Smooth muscle cell (in vitro differentiated cells): ENCODE measurements at regions not wholly inside any gene's neighbourhood (a gene's known extent, or its start where the extent isn't known, plus 50 kb on each side); places are given as distances from the start of the nearest gene placed in this dataset.

ENCODE experiments used
- DNase-seq: peaks from one replicate; lab custom pipeline; 2025; ENCODE audit not compliant: unreplicated experiment; lab: John Stamatoyannopoulos, UW
- H2AFZ ChIP-seq: fragments of 200-600 bp; sonication (generic); 2 replicates; pipeline ENCODE4 v1.6.0; 2016; ENCODE audit warnings: antibody characterized with exemption, low read depth, mild to moderate bottlenecking
- H3F3A ChIP-seq: fragments of 200-600 bp; sonication (generic); 2 replicates; pipeline ENCODE4 v1.6.0; 2017; ENCODE audit warnings: antibody characterized with exemption, low read depth
- H3K27ac ChIP-seq: fragments of 200-600 bp; sonication (generic); 2 replicates; pipeline ENCODE4 v1.5.1; 2016; ENCODE audit warnings: low read depth, mild to moderate bottlenecking
- H3K27me3 ChIP-seq: fragments of 200-600 bp; sonication (generic); 2 replicates; pipeline ENCODE4 v1.6.1; 2016; ENCODE audit warnings: low read depth, mild to moderate bottlenecking
- H3K36me3 ChIP-seq: fragments of 200-600 bp; sonication (generic); 2 replicates; pipeline ENCODE4 v1.5.1; 2016; ENCODE audit warnings: low read depth
- H3K4me1 ChIP-seq: fragments of 200-600 bp; sonication (generic); 2 replicates; pipeline ENCODE4 v1.5.1; 2016; ENCODE audit warnings: low read depth
- H3K4me2 ChIP-seq: fragments of 200-600 bp; sonication (generic); 2 replicates; pipeline ENCODE4 v1.6.0; 2016; ENCODE audit warnings: mild to moderate bottlenecking
- H3K4me3 ChIP-seq: fragments of 200-600 bp; sonication (generic); 2 replicates; pipeline ENCODE4 v1.5.1; 2016; ENCODE audit warnings: mild to moderate bottlenecking
- H3K79me2 ChIP-seq: fragments of 200-600 bp; sonication (generic); 2 replicates; pipeline ENCODE4 v1.6.0; 2016; ENCODE audit warnings: low read depth, mild to moderate bottlenecking
- H3K9ac ChIP-seq: fragments of 200-600 bp; sonication (generic); 2 replicates; pipeline ENCODE4 v1.6.0; 2016; ENCODE audit warnings: low read depth
- H3K9me3 ChIP-seq: fragments of 200-600 bp; sonication (generic); replicated peaks from 2 replicates; pipeline ENCODE4 v1.5.1; 2016; ENCODE audit warnings: low read depth
- H4K20me1 ChIP-seq: fragments of 200-600 bp; sonication (generic); 2 replicates; pipeline ENCODE4 v1.6.0; 2016; ENCODE audit warnings: low read depth
- CTCF ChIP-seq: fragments of 200-600 bp; sonication (generic); IDR thresholded peaks from 2 replicates; pipeline ENCODE4 v1.5.1; 2017; ENCODE audit warnings: borderline replicate concordance, mild to moderate bottlenecking, antibody characterized with exemption; ENCODE audit not compliant: insufficient read depth, poor library complexity, severe bottlenecking
- WGBS: methylation state at CpG from one replicate; pipeline ENCODE4 v1.1.7; 2016; ENCODE audit warnings: low lambda C conversion rate; 5-methylcytosine and 5-hydroxymethylcytosine counted together

GRCh38 chr18:44374966-44375365, 305.7 kb upstream of the SETBP1 start:
- no peaks in the 10 kb centered on the region for H3K36me3 ChIP-seq
- no peaks in the 10 kb centered on the region for H3K4me1 ChIP-seq
- no peaks in the 10 kb centered on the region for H3K9me3 ChIP-seq
- H3K27me3 ChIP-seq = no peaks in the 10 kb centered on the region
- H4K20me1 ChIP-seq = no peaks in the 10 kb centered on the region
- H3K9ac ChIP-seq = no peak overlapping the region
- DNase-seq = no peak
- H3F3A ChIP-seq = no peaks in the 10 kb centered on the region
- 26% methylated on average over 3 of the region's 3 CpGs for WGBS
- peak overlapping the region; percentile 21 for H3K27ac ChIP-seq
- H3K4me3 ChIP-seq = no peak overlapping the region
- H3K4me2 ChIP-seq = peak overlapping the region; percentile 68
- no peaks in the 10 kb centered on the region for H3K79me2 ChIP-seq
- H2AFZ ChIP-seq = peak overlapping the region; percentile 95
- TF ChIP-seq CTCF = no peak

- Histone ChIP-seq H3K9me3 (no peaks in the 10 kb centered on the region), H3K9ac (no peak overlapping the region), H3K27ac (no peak overlapping the region), H3K36me3 (no peaks in the 10 kb centered on the region), H4K20me1 (no peaks in the 10 kb centered on the region), H3K4me3 (no peak overlapping the region), H3K27me3 (no peaks in the 10 kb centered on the region), H3K79me2 (no peaks in the 10 kb centered on the region), H3F3A (no peaks in the 10 kb centered on the region), H3K4me1 (no peaks in the 10 kb centered on the region), H3K4me2 (no peak overlapping the region), H2AFZ (peak overlapping the region; percentile 60)
- TF ChIP-seq CTCF = no peak
- DNase-seq = no peak
- WGBS = 58% methylated on average over 5 of the region's 5 CpGs
Measured at GRCh38 chr18:44386401-44386800, 294.3 kb upstream of the SETBP1 start.

GRCh38 chr18:44388329-44388728, 292.4 kb upstream of the SETBP1 start:
- no peak for DNase-seq
- Histone ChIP-seq H3K27me3 (no peaks in the 10 kb centered on the region), H3K9ac (no peak overlapping the region), H3K4me1 (peaks cover 5% of the 10 kb centered on the region), H3K27ac (no peak overlapping the region), H3K4me3 (no peak overlapping the region), H3K36me3 (no peaks in the 10 kb centered on the region), H3K4me2 (no peak overlapping the region), H3K79me2 (no peaks in the 10 kb centered on the region), H2AFZ (no peak overlapping the region), H3F3A (no peaks in the 10 kb centered on the region), H3K9me3 (no peaks in the 10 kb centered on the region), H4K20me1 (no peaks in the 10 kb centered on the region)
- WGBS = 100% methylated on average over 2 of the region's 2 CpGs
- TF ChIP-seq CTCF = no peak

GRCh38 chr18:44392933-44393332, 287.8 kb upstream of the SETBP1 start:
- H4K20me1 ChIP-seq = no peaks in the 10 kb centered on the region
- no peaks in the 10 kb centered on the region for H3K36me3 ChIP-seq
- no peaks in the 10 kb centered on the region for H3F3A ChIP-seq
- no peak overlapping the region for H3K4me2 ChIP-seq
- H2AFZ ChIP-seq = no peak overlapping the region
- TF ChIP-seq CTCF = no peak
- no peaks in the 10 kb centered on the region for H3K9me3 ChIP-seq
- H3K9ac ChIP-seq = no peak overlapping the region
- no peak for DNase-seq
- H3K27ac ChIP-seq = no peak overlapping the region
- peaks cover 5% of the 10 kb centered on the region for H3K4me1 ChIP-seq
- H3K27me3 ChIP-seq = no peaks in the 10 kb centered on the region
- no peaks in the 10 kb centered on the region for H3K79me2 ChIP-seq
- no peak overlapping the region for H3K4me3 ChIP-seq
